NCI-H510A treated with DMSO at 0.1 percent for 48 hours (cell line): ENCODE measurements at regions not wholly inside any gene's neighbourhood (a gene's known extent, or its start where the extent isn't known, plus 50 kb on each side); places are given as distances from the start of the nearest gene placed in this dataset.

Source experiments
- DNase-seq: peaks from one replicate; lab custom pipeline; 2025; lab: John Stamatoyannopoulos, UW

DNA sequence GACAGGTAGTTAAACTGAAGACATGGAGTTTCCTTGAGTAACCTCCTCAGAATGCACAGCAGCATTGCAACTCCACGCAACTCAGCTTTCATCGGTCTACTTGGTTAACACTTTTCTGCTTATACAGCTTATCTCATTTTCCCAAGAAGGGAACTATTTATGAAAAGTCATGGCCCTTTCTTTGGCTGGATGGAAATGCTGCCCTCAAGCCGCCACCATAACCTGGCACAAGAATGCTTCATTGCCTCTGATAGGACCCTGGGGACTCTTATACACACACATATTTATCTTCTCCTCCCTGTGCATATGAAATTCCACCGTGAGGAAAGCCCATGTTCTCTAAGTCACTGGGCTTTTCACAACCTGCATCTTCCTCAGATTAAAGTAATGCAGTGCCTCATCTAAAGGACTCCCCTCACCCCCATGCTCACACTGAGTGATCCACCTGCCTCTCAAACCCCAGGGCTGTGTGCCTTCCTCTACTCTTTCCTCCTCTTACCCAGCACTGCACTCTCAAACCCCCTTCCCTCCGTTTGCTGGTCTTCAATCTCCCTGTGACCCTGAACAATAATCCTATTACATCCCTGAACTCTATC is 192.0 kb upstream of the HNRNPA3 start:
- DNase-seq, result no peak

DNA sequence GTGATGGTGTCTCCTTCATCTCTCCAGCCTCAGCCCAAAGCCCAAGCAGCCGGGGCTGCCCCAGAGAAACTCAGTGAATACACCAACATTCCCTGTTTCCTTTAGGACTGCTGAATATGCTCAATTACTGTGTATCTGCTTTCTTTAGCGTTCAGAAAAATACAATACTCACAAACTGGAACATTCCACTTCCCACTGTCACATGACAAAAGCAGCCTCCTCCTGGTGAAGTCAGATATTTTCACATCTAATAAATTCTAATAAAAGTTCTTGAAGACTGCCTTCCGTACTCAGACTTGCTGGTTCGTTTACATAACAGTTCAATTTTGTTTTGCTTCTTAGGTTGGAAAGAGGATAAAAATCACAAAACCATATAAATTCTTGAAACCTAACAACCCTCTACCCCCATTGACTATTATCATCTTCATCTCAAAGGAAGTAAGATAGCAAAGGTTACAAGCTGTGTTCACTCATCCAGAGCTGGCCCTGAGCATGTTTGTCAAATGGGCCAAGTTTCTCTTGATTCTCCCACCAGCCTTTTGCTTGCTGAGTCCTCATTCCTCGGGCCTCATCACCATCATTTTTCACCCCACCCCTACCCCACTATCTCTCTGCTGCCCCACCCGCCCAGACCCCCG is 190.8 kb upstream of the HNRNPA3 start:
- no peak for DNase-seq

DNA sequence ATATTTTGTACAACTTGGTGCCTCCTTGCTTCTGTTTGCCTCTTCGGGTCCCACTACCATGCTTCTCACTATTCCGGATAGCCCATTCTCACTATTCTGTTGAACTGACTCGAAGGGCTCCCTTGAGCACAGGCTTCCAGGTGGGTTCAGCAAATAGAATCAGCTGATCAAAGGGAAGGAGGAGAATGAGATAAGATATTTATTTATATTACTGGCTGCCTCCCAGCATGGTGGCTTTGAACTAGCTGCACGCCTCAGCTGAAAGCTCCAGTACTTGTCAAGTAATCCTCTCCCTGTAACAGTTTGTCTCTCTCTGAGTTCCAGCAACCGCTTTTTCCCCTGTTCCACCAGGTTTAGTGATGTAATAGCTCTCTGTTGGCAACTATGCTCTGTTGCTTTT is 187.8 kb upstream of the HNRNPA3 start:
- peak; percentile 13 for DNase-seq

DNA sequence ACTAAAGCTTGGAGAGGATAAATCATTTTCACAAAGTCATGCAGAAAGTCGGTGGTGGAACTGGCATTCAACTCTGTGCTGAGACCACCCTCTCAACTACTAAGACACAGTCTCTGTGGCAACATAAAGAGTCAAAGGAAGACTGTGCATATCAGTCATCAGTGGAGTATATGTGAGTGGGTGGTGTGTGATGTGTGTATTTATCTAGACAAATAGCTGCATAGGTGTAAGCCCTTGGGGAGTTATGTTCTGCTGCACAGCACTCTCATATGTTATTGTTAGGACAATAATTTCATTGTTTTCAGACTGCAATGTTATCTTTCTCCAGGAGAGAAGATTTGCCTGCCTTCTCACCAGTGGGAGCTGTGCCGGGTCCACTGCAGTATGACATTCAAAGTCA is 186.3 kb upstream of the HNRNPA3 start:
- no peak for DNase-seq

DNA sequence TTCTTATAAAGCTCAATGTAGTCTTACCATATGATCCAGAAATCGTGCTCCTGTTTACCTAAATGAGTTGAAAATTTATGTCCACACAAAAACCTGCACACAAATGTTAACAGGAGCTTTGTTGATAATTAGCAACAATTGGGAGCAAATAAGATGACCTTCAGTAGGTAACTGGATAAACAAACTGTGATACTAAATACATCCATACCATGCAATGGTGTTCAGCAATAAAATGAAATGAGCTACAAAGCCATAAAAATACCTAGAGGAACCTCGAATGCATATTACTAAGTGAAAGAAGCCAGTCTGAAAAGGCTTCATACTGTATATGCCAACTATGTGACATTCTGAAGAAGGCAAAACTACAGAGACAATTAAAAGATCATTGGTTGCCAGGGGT is 185.6 kb upstream of the HNRNPA3 start:
- DNase-seq, result no peak

DNA sequence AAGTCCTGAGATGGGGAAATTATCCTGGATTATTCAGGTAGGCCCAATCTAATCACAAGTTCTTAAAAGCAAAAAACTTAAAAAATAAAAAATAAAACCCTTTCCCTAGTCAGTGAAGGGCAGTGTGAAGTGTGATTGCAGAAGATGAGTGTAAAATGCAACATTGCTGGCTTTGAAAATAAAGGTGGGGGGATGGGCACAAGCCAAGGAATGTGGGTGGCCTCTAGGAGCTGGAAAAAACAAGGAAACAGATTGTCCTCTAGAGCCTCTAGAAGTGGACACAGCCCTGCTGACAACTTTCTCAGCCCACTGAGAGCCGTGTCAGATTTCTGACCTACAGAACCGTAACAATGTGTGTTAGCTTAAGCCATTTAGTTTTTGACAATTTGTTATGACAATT is 184.3 kb upstream of the HNRNPA3 start:
- no peak for DNase-seq

DNA sequence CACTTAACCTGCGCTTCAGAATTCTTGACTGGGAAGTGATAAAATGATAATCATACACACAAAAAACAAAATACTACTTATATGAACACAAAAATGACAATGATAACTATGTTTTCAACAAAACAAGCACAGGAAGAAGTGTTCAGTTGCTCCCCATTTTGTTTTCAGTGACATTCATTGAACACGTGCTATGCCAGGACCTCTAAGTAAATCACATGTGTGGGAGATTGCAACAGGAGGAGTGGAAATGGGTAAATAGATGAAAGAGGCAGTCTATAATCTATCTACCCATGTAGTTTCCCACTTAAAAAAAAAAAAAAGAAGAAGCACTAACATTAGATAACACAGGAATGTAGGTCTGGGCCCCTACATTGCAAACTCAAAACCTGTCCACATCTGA is 183.5 kb upstream of the HNRNPA3 start:
- no peak for DNase-seq

DNA sequence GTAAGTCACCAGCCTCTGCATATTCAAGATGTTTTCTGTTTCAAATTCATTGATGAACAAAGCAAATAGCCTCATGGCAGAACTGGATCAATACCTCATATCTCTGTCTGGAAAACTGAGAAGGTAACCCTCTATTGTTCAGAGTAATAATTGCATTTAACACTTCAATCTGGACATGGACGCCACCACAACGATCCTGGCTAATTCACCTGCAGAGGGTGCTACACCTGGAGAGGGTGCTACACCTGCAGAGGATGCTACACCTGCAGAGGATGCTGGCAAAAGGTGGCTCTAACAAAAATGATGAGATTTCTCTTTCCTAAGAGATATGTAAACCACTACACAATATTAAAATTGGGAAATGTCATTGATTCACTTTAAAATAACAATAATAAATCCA is 183.1 kb upstream of the HNRNPA3 start:
- DNase-seq, result peak; percentile 14

DNA sequence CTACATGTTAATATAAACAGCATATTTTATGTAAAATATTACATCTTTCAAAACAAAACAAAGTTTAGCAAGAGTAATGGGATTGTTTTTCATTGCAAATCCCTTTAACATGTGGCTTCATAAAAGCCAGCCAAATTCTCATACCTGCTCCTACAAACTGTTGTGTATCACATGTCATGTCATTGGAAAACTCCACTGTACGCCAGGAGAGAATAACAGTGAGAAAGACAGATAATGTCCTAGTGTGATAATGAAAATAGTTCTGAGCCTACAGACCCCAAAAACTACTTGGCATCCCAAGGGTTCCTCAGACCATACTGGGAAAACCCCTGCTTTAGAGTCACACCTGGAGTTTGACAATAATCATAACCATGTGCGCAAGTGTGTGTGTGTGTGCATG is 182.7 kb upstream of the HNRNPA3 start:
- DNase-seq, result no peak

DNA sequence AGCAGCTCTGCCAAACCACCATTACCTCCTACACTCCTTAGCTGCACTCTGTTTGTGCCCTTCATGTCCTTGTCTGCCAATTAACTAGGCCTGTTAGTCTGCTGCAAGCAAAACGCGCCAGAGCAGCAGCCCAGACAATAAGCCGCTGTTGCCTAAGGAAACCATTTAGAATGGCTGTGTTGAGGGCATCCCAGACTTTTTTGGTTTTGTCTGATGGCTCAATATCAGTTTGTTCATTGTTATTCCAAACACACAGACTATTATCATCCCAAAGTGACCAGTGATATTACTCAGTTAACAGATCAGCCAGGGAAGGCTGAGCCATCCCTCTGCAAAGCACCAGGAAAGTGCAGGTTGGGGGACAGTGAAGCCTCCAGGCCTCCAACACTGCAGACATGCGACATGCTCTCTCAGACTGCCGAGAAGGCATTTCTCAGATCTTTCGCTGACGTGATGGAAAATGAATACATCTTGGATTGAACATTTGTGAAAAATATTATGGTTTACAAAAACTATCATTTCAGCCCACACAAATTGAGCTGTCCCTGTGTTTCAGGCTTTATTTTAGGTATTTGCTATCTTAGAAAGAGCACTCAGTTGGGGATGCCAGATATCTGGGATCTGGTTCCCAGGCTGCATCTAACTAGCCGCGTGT is 182.0 kb upstream of the HNRNPA3 start:
- DNase-seq, result no peak

DNA sequence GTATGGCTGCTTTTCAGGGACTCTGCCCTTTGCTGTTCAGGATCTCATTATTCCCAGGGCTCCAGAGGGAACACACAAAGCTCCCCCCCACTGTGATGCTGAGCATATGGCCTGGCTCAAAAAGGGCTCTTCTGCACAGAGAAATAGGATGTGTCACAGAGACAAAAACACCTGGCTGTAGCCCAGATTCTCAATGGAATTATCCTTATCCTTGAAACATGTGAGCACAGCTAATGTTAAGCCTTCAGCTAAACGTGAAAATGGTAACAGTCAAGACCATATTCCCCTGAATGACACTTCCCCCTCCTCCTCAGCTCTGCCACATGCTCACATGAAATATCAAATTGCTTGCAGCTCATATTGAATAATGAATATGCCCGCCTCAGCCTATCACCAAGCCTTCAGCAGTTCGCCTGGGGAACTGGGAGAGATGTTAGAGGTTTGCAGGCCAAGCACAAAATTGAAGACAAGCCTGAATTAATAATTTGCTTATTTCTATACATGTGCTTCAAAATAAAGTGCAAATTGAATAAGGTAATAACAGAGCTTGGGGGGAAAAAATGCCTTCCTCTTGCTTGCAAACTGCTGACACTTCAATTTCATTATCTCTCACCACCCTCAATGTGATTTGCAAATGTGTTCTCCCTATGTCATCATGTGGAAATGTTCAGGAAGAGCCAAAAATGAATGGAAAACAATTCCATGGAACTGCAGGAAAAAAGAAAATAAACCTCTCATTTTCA is 181.0 kb upstream of the HNRNPA3 start:
- DNase-seq, result no peak

DNA sequence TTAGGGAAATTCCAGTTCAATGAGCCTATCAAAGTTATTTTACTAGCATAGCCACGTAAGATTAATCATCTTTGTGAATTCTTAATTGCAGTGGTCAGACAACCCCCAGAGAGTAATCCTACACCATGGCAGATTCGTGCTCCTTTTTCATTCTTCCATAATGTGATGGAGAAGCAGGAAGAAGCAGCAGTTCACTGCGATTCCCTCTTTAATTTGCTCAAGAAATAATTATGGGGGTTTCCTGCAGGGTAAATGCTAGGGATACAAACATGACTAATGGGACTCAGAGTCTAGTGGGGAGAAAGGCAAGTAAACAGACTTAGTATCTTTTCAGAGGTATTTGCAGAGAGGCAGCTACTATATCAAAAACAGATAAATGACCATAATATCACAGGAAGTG is 175.8 kb upstream of the HNRNPA3 start:
- DNase-seq, result no peak

DNA sequence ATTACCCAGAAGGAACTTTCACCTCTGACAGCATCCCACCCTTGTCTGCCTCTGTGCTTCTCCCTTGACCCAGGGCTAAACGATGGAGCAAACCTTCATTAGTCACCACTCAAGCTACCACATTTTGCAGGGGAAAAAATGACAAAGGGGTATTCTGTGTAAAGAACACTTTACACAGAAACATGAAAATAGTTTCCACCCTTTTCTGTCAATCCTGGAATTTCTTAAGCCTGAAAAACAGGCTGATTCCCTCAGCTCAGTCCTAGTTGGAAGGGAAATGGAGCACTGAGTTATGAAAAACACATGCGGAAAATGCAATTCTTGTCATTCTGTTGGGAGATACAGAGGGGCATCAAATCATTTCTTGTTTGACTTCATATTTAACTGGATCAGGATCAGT is 175.0 kb upstream of the HNRNPA3 start:
- no peak for DNase-seq

DNA sequence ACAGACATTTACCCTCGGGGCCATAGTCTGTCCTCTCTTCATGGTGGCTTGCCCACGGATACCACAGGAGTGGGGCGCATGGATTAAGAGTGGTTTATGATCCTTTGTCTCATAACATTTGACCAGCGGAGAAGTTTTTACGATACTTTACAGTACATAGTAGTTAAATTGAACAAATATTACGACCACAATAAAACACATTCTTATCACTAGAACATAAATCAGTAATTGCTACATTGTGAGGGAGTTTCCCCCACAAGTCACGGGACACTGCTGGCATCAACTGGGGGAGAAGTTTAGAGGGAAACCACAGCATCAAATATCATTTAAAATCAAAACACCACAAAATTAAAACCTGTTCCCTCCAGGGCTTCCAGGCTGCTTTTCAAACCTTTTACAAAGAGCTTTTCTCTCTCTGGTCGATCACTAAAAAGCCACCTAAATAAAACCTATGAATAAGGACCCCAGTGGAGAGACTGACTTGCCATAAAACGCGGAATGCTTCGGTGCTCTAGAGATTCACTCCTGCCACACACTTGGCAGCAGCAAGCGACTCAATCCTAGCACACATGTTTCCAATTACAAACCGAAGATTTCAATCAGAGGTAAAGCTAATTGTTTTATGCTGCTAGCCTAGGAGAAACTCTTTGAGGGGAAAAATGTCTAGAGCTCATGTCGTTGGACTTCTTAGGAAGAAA is 173.7 kb upstream of the HNRNPA3 start:
- DNase-seq, result no peak

DNA sequence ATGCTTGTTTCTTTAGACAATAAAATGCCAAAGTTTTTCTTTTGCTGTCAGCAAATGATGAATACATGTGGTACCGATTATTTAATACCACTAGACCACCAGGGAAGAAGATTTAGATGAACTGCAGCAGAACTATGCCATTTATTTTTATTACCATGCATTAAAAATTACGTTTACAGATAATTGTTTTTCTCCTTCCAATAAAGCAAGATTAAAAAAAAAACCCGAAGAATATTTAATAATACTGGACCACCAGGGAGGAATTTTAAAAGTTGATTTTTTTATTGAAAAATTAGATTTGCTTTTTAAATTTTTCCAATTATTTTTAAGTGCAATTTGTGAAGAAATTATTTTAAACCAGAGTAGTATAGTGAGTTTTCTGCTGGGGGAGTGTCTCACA is 170.3 kb upstream of the HNRNPA3 start:
- no peak for DNase-seq

DNA sequence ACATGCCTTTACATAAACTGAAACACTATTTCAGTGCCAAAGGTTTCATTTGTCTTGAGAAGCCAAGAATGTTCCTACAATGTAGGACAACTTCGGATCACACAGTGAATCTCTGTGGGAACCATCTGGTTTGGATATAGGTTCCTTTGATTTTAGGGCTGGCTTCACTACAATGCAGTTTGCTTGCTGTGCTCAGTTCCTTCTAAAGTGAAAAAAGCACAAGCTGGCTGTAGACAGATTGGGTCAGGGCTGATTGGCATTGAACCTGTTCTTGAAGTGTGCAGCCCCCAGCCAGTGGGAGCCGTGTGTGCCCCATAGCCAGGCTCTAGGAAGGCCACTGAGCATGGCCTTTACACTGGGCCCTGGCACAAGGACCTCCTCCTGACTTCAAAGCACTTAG is 167.9 kb upstream of the HNRNPA3 start:
- DNase-seq, result no peak

DNA sequence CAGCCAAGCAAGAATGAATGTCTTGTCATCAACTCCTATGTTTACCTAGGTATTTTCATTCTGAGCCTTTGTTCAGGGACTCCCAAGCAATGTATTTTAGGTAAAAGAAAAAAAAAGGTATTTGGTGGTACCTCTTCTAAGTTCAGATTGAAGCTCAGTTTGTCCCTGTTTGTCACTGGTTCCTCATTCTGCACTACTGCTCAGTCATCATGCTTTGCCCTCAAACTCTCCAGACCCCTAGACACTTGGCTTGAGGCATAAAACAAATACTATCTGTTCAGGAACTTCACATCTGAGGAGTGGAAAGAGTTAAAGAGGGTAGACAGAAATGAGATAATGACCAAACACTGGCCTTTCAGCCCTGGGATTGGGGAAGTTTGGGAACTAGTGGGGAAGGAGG is 163.6 kb upstream of the HNRNPA3 start:
- DNase-seq, result no peak

DNA sequence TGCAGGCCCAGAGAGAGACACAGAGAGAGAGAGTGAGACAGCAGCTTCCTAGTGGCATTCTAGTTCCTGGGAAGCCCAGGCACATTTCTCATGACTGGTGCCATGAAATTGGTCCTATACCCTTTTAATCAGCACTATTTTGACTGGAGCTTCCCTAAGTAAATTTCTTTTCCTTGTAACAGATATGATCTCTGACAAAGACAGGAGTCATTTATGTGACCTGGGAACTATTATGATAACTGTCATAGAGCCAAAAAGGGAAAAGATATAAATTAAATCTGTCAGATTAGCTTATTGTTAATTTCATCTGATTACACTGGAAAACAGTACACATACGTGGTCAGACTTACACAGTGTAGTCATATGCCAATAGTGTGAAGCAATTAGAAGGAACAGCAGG is 161.3 kb upstream of the HNRNPA3 start:
- DNase-seq, result no peak

DNA sequence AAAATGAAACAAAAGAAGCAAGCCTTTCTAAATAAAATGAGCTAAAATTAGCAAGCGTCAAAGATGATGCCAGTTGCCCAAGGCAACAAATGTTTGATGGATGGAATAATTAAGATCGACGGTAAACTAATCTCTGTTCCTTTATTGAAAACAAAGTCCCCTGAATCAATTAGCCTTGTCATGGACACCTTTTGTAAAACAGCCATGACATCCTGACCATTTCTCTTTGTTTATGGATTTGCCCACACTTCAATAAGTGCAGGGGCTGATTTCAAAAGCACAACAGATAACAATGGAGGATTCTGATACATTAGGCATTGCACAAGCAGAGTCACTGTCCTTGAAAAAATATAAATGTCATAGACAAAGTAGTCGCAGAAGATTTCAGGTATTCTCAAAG is 160.1 kb upstream of the HNRNPA3 start:
- no peak for DNase-seq

DNA sequence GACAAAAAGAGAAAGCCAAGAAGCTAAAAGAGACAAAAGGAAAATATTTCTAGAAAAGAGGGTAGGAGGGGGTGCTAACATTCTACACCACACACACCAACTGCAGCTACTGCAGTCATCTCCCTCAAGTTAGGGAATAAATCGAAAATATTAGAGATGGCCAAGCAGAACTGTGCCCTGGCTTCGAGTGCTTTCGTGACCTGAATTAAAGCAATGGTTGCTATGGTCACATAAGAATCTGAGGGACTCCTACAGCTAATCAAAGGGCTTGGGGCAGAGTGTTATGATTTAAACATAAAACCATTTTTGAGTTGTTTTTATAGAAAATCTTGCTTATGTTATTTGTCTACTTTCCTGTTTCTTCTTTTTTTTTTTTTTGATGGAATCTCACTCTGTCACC is 159.6 kb upstream of the HNRNPA3 start:
- no peak for DNase-seq

DNA sequence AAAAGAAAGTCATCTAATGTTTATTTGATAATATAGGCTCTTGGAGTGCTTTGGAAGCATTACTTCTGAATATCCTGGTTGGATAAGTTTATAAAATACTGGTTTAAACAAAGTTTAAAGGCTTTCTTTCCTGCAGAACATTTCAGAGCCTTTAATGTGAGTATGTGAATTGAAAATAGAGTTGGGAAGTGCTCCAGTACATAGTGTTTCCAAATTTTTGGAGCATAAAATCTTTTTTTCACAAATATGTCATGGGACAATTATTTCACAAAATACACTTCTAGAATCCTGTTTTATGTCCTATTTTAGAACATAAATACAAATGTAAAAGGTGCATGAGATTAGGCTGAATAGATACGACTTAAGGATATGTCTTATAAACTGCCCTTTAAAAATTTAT is 158.9 kb upstream of the HNRNPA3 start:
- no peak for DNase-seq

DNA sequence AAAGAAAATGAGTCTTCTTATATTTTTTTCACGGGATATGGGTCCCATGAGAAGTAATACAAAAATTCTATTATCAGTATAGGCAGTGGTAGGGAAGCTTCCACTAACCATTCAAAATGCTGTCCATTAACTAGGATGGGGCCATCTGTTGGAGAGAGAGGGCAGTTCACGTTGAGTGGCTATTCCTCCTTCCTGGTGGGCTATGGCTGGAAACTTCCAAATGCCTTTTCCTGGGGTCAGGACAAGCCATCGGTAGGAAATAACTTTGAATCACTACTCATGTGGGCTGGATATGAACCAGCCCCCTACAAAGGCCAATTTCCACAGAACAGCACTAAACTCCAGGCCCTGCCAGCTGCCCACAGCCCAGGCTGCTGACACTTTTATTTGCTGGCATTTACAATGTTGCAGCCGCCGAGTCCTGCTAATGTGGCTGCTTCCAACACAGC is 156.1 kb upstream of the HNRNPA3 start:
- no peak for DNase-seq
